Astrocyte of the cerebellum (primary cell): ENCODE measurements at regions not wholly inside any gene's neighbourhood (a gene's known extent, or its start where the extent isn't known, plus 50 kb on each side); places are given as distances from the start of the nearest gene placed in this dataset.
A peak's percentile ranks its signal among the peaks of the same experiment; 100 is the strongest.

Experiments
- DNase-seq: peaks from one replicate; pipeline ENCODE4 v3.0.0-alpha.2; 2011; ENCODE audit warnings: low read depth
- H3K4me3 ChIP-seq: 2 replicates; pipeline ENCODE4 v1.5.1; 2011; ENCODE audit warnings: mild to moderate bottlenecking, low read depth, low read length, moderate library complexity
- in situ Hi-C: cut with HindIII; loops from 2 replicates; pipeline ENCODE4 v1.10.0; 2017; ENCODE audit warnings: low sequenced_read_pairs
- TF ChIP-seq, protein P1 (sequence below): IDR thresholded peaks from 2 replicates; pipeline ENCODE4 v1.5.1; 2012; ENCODE audit warnings: low read length, low read depth, moderate library complexity, mild to moderate bottlenecking; ENCODE audit errors: missing control alignments

DNA sequence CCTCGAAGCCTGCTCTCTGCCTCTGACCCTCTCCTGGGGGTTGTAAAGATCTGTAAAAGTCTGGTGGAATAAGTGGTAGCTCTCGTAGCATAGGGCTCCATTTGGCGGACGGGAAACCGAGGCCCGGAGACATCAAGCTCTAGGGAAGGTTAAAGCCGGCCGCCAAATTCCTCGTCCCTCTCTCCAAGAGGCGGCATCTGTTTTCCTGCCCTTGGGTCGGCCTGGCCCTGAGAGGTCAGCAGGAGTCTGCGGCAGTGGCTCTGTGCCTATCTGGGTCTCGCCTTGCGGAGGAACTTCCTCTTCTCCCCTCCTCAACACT, 72.4 kb downstream of the TEX51 start:
- in situ Hi-C loops = no loop called here
- TF ChIP-seq, protein P1, sequence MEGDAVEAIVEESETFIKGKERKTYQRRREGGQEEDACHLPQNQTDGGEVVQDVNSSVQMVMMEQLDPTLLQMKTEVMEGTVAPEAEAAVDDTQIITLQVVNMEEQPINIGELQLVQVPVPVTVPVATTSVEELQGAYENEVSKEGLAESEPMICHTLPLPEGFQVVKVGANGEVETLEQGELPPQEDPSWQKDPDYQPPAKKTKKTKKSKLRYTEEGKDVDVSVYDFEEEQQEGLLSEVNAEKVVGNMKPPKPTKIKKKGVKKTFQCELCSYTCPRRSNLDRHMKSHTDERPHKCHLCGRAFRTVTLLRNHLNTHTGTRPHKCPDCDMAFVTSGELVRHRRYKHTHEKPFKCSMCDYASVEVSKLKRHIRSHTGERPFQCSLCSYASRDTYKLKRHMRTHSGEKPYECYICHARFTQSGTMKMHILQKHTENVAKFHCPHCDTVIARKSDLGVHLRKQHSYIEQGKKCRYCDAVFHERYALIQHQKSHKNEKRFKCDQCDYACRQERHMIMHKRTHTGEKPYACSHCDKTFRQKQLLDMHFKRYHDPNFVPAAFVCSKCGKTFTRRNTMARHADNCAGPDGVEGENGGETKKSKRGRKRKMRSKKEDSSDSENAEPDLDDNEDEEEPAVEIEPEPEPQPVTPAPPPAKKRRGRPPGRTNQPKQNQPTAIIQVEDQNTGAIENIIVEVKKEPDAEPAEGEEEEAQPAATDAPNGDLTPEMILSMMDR = no peak
- no peak for DNase-seq
- H3K4me3 ChIP-seq = no peak overlapping the region

DNA sequence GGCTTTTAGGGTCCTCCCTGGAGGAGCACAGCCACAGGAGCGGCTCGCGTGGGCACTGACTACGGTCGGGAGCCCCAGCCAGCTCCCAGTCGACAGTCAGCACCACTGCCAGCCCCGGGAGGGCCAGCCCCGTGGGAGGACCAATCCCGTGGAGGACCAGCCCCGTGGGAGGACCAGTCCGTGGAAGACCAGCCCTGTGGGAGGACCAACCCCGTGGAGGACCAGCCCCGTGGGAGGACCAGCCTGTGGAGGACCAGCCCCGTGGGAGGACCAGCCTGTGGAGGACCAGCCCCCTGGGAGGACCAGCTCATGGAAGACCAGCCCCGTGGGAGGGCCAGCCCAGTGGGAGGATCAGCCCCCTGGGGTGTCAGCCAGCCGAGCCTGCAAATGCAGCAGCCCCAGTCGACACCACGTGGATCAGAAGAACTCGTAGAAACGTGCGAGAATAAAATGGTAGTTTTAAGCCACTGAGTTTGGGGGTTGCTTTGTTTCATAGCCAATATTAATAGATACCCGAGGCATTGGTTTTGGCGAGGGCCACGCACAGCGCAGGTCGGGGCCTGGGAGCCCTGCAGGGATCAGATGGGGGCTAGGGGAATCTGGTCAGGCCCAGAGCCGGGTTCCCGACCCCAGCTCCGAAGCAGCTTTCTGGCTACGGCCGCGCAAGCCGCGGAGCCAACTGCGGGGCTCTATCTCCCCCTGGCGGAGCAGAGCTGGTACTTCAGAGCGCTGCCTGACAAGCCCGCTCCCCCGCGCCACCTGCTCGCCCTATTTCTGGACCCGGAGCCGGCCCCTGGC, 73.0 kb downstream of the TEX51 start:
- DNase-seq = peak; percentile 6
- peak overlapping the region; percentile 32 for H3K4me3 ChIP-seq
- TF ChIP-seq, protein P1 = peak; percentile 92
- in situ Hi-C loops = no loop called here

DNA sequence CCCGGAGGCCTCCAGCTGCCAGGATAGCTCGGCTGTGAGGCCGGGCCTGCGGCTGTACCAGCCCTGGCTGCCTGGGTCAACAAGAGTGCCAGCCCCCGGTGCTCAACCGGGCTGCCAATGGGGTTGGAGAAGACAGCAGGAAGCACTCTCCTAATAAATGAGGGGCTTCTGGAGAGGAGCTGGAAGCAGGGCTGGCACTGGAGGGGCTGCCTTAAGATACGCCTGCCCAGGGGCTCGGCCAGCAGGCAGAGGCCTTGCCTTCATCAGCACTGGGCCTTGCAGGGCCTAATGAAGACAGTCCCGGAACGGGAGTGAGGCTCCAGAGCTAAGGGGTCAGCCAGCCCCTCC, 73.6 kb downstream of the TEX51 start:
- in situ Hi-C loops = no loop called here
- DNase-seq = no peak
- TF ChIP-seq, protein P1 = no peak
- no peak overlapping the region for H3K4me3 ChIP-seq

DNA sequence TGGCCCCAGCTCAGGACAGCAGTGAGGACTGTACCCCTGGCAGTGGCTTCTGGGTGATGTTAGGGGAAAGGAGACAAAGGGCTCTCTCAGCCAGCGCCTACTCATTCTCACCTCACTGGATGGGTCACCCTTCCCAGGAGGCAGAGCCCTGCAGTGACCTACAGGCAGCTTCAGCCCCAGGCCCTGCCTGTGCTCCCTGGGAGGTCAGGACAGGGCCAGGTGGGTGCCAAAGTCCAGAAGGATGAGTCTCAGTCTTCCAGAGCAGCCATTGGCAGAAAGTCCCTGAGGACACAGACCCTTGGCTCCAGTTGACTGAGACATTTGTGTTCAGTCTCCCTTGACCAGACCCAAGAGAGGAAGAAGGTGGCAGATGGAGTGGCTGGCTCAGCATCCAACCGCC, 75.1 kb downstream of the TEX51 start:
- in situ Hi-C loops = no loop called here
- no peak for DNase-seq
- TF ChIP-seq, protein P1 = no peak
- H3K4me3 ChIP-seq = no peak overlapping the region

DNA sequence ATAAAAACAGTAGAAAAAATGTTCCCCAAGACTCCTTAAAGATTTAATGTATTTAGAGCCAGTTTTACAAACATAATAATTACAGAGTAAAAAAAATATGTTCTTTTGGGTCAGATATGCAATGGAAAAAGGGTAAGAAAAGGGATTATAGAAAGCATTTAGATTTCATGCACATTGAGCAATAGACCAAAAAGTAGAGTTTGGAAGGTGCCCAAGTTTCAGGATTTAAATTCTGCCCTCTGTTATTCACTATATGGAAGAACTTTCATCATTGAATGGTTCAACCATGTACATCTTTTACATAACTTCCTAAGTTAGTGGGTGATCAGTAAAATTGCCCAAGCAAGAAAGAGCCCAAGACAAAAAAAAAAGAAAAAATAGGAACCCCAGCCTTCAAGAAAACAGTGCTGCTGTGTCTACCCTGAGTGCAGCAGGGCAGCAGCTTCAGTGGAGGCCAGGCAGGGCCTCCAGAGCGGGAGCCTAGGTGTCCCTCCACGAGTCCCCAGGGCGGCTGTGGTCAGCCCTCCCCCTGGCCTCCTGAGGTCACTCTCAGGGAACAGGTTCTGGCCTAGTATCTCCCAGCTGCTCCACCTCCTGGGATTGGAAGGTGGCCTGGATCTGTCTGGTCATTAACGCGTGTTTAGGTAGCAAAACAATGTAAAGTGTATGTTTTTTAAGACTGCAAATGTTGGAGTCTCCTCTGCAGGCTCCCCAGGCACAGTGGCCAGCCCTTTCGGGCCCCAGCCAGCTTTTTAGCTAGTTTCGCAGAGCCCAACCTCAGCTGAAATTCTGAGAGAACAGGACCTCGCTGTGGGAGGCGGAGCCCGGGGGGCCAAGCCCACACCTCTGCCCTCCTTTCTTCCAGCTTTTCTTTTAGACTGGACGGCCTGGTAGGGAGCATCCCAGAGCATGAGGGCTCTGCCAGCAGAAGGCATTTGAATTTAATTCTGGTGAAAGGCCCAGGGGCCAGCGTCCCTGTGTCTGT, 77.3 kb downstream of the TEX51 start:
- in situ Hi-C loops = no loop called here

DNA sequence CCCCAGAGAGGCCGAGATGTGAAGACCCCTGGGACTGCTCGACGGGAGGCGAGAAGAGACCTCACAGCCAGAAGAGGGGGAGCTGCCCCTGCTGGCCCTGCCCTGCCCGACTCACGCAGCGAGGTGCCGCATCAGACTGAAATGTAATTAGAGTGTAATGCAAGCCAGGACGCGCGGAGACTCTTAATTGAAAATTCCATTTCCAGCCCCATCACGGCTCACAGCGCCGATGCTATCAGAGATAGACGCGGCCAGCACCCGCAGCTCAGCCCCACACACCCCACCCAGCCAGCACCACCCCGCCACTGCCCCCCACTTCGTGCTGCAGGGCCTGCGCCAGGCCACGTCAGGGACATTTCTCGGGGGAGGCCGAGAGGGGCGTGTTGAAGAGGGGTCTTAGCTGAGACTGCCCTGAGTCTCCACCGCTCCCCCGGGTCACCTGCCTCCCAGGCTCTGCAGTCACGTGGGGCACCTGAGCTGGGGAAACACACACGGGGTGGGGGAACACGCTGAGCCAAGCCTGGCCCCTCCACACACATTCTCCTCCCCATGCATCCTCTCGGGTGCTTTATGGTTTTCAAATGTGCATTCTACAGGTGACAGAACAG, 78.1 kb downstream of the TEX51 start:
- H3K4me3 ChIP-seq = no peak overlapping the region
- TF ChIP-seq, protein P1 = no peak
- no peak for DNase-seq
- in situ Hi-C loops = no loop called here

More for the DNA sequence above, 77.3 kb downstream of the TEX51 start:
- no peak overlapping the region for H3K4me3 ChIP-seq
- no peak for DNase-seq
- TF ChIP-seq, protein P1 = no peak
